ENCODE measurements at regions not wholly inside any gene's neighbourhood (a gene's known extent, or its start where the extent isn't known, plus 50 kb on each side); places are given as distances from the start of the nearest gene placed in this dataset.

DNA sequence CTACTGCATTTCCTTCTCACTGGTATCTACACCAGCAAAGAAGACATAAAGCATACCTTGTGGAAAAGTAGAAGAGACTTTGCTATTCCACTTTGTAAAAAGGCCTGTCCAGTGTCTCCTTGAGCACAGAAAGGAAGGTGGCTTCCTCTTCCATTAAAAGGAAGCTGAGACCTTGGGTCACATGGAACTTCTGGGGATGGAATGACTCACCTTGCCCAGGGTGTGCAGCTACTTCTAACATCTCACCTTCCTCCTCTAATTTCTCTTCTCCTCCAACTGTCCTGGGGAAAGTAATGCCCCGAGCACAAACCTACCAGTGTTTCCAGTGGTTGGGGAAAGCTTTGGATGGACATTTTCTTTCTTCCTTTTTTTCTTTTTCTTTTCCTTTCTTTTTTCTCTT, 848.8 kb upstream of the MAP3K7 start:
- TF ChIP-seq, protein P1, sequence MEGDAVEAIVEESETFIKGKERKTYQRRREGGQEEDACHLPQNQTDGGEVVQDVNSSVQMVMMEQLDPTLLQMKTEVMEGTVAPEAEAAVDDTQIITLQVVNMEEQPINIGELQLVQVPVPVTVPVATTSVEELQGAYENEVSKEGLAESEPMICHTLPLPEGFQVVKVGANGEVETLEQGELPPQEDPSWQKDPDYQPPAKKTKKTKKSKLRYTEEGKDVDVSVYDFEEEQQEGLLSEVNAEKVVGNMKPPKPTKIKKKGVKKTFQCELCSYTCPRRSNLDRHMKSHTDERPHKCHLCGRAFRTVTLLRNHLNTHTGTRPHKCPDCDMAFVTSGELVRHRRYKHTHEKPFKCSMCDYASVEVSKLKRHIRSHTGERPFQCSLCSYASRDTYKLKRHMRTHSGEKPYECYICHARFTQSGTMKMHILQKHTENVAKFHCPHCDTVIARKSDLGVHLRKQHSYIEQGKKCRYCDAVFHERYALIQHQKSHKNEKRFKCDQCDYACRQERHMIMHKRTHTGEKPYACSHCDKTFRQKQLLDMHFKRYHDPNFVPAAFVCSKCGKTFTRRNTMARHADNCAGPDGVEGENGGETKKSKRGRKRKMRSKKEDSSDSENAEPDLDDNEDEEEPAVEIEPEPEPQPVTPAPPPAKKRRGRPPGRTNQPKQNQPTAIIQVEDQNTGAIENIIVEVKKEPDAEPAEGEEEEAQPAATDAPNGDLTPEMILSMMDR (conservative IDR thresholded peaks at IDR 0.05 in 1 of 2, IDR thresholded peaks at IDR 0.05 in 1 of 2; ENCODE audit: low read depth in 1 of 2, low read length in 2 of 2): no peak
- no peak for TF ChIP-seq EZH2 (IDR thresholded peaks at IDR 0.05; ENCODE audit: low read length, missing control alignments)

All from fibroblast of lung (primary cell).